Stimulated activated CD8-positive, alpha-beta memory T cell treated with anti-CD3 and anti-CD28 coated beads, Interleukin-2, amount 100 ng/mL, for 48 hours (primary cell): ENCODE measurements at regions not wholly inside any gene's neighbourhood (a gene's known extent, or its start where the extent isn't known, plus 50 kb on each side); places are given as distances from the start of the nearest gene placed in this dataset.

Experiments
- DNase-seq, 2 donors: peaks; one replicate each; pipeline ENCODE4 v3.0.0-alpha.2; 2020; ENCODE audit warnings: low read depth in 2 of 2

- DNase-seq = no peak
Measured at GRCh38 chr14:71202881-71203280, 295.6 kb downstream of the PCNX1 start.

GRCh38 chr14:71203306-71203705, 296.0 kb downstream of the PCNX1 start:
- no peak for DNase-seq

GRCh38 chr14:71204231-71204630, 297.0 kb downstream of the PCNX1 start:
- DNase-seq = no peak

GRCh38 chr14:71204768-71205167, 297.5 kb downstream of the PCNX1 start:
- DNase-seq = no peak

GRCh38 chr14:71206123-71206522, 298.9 kb downstream of the PCNX1 start:
- no peak for DNase-seq

- DNase-seq = no peak
Measured at GRCh38 chr14:71206766-71207371, 299.6 kb downstream of the PCNX1 start.

GRCh38 chr14:71208702-71209357, 301.6 kb downstream of the PCNX1 start:
- DNase-seq = no peak

GRCh38 chr14:71209888-71210287, 302.6 kb downstream of the PCNX1 start:
- no peak for DNase-seq

GRCh38 chr14:71212093-71212492, 304.8 kb downstream of the PCNX1 start:
- DNase-seq = no peak

GRCh38 chr14:71212683-71213107, 305.4 kb downstream of the PCNX1 start:
- DNase-seq = no peak

- no peak for DNase-seq
Measured at GRCh38 chr14:71214241-71214640, 307.0 kb downstream of the PCNX1 start.

GRCh38 chr14:71220462-71220861, 313.2 kb downstream of the PCNX1 start:
- no peak for DNase-seq

- no peak for DNase-seq
Measured at GRCh38 chr14:71221119-71221518, 313.9 kb downstream of the PCNX1 start.

GRCh38 chr14:71225113-71225512, 317.9 kb downstream of the PCNX1 start:
- DNase-seq = no peak

- DNase-seq = no peak
Measured at GRCh38 chr14:71228711-71229110, 321.5 kb downstream of the PCNX1 start.

GRCh38 chr14:71229875-71230274, 322.6 kb downstream of the PCNX1 start:
- DNase-seq = no peak

GRCh38 chr14:71230897-71231296, 323.6 kb downstream of the PCNX1 start:
- no peak for DNase-seq

GRCh38 chr14:71231521-71232393, 324.5 kb downstream of the PCNX1 start:
- DNase-seq = no peak

GRCh38 chr14:71232506-71232905, 325.2 kb downstream of the PCNX1 start:
- DNase-seq = no peak

- no peak for DNase-seq
Measured at GRCh38 chr14:71235875-71236274, 328.6 kb downstream of the PCNX1 start.

- DNase-seq = no peak
Measured at GRCh38 chr14:71236487-71236886, 329.2 kb downstream of the PCNX1 start.

- DNase-seq = no peak
Measured at GRCh38 chr14:71237556-71237955, 330.3 kb downstream of the PCNX1 start.

- DNase-seq = no peak
Measured at GRCh38 chr14:71238835-71239234, 331.6 kb downstream of the PCNX1 start.
